GM21737 (cell line): ENCODE measurements at regions not wholly inside any gene's neighbourhood (a gene's known extent, or its start where the extent isn't known, plus 50 kb on each side); places are given as distances from the start of the nearest gene placed in this dataset.
"Not testable (repeated sequence)": the region's sequence is repeated elsewhere in the genome, so short reads cannot be mapped to it uniquely, and the experiment has no call there.

Source experiments
- ATAC-seq: cut with Tn5 transposase; IDR thresholded peaks from one replicate; pipeline ENCODE4 v1.9.1; 2021; ENCODE audit warnings: mild to moderate bottlenecking, moderate library complexity; ENCODE audit not compliant: unreplicated experiment

DNA sequence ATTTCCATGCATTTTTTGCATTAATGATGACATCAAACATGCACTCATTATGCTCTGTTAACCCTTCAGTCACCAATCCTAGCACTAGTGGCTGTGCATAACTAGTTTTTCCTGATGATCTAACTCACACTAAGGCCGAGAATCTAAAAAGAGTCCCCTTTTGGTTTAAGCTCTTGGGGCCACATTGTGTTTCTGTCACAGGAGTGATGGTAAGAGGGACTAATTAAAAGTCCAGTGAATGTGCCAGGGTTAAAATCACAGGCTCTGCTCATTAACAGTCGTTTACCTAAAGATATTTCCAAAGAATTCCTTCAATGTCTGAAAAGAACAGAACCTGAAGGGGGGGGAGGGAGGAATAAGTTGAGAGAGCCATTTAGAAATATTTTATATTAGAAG, 359.0 kb upstream of the ANKRD30A start:
- no peak for ATAC-seq

DNA sequence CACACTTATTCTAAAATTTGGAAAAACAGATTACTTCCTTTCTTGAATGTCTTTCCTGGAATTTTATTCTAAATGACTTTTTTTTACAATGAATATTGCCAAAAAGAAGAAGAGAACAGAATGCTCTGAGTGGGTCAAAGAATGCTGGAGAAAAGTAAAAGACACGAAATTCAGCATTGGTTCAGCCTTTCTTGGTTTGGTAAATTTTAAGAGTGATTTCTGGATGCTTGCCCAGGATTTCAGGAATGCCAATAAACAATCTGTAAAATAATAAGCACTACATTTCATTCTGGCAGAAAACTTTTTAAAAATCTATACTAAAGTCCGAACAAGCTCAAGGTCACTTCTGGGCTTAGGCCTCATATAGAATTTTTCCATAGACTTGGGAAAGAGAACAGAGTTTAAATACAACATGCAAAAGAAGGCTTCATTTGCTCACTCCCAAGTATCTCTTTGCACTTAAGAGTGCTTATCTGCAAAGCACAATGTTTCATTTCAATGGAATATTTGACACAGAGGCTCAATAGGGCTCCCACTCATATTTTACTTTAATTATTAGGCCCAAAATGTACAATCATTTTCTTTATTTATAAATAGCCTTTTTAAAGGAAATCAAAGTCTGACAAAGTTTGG, 359.5 kb upstream of the ANKRD30A start:
- no peak for ATAC-seq

DNA sequence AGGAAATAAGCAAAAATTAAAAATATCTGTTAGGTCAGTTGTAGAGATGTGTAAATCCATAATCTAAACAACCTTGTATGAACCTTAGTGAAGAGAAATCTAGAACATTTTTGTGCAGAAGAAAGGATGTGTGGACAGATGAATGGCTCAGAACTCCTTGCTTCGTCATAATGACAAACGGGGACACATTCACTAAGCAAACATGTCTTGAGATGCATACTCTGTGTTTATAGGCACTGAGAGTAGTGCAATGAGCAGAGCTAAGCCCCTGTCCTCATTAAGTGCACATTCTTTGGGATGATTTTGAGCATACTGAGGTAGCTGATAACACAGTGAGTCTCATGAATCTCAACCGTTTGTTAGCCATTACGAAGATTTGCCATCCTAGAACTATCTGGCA, 360.6 kb upstream of the ANKRD30A start:
- ATAC-seq: no peak

GRCh38 chr10:36761121-36761520, 364.3 kb upstream of the ANKRD30A start:
- ATAC-seq: no peak

GRCh38 chr10:36759141-36759805, 366.1 kb upstream of the ANKRD30A start:
- ATAC-seq: no peak

DNA sequence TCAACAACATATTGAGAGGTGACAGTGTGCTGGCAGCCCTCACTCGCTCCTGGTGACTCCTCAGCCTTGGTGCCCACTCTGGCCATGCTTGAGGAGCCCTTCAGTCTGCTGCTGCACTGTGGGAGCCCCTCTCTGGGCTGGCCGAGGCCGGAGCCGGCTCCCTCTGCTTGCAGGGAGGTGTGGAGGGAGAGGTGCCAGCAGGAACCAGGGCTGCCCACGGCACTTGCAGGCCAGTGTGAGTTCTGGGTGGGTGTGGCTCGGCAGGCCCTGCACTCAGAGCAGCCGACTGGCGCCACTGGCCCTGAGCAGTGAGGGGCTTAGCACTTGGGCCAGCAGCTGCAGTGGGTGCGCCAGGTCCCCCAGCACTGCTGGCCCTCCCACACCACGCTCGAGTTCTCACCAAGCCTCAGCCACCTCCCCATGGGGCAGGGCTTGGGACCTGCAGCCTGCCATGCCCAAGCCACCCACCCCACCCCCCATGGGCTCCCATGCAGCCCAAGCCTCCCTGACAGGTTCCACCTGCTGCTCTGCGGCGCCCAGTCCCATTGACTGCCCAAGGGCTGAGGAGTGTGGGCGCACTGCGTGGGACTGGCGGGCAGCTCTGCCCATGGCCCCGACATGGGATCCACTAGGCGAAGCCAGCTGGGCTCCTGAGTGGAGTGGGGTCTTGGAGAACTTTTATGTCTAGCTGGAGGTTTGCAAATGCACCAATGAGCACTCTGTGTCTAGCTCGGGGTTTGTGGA, 377.1 kb upstream of the ANKRD30A start:
- no peak for ATAC-seq

DNA sequence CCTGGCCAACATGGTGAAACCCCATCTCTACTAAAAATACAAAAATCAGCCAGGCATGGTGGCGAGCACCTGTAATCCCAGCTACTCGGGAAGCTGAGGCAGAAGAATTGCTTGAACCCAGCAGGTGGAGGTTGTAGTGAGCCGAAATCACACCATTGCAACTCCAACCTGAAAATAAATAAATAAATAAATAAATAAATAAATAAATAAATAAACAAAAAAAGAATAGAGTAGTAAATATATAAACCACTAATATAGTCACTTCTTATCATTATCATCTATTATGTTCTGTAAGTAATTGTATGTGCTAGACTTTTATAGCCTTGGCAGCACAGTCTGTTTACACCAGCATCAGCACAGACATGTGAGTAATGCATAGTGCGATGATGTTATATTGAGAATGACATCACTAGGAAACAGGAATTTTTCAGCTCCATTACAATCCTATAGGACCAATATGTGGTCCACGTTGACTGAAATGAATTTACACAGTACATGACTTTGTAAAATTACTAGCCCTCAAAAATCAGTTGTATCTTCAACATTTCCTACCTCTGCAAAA, 385.4 kb upstream of the ANKRD30A start:
- ATAC-seq: no peak

DNA sequence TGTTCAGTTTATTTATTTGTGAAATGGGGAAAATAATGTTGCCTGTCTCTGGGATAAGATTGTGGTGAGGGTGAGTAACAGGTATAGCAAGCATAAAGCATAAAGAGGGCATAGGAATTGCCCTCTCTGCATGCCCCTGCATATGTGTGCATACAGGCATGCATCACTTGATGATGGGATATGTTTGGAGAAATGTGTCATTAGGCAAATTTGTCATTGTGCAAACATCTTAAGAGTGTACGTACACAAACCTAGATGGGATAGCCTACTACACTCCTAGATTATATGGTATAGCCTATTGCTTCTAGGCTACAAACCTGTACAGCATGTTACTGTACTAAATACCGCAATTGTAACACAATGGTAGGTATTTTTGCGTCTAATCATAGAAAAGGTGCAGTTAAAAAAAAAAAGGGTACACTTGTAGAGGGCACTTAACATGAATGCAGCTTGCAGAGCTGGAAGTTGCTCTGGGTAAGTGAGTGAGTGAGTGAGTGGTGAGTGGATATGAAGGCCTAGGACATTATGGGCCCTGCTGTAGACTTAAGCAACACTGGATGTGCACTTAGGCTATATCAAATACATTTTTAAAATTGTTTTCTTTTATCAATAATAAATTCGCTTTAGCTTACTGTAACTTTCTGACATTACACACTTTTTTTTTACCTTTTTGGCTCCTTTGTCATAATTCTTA, 386.5 kb upstream of the ANKRD30A start:
- ATAC-seq: no peak

DNA sequence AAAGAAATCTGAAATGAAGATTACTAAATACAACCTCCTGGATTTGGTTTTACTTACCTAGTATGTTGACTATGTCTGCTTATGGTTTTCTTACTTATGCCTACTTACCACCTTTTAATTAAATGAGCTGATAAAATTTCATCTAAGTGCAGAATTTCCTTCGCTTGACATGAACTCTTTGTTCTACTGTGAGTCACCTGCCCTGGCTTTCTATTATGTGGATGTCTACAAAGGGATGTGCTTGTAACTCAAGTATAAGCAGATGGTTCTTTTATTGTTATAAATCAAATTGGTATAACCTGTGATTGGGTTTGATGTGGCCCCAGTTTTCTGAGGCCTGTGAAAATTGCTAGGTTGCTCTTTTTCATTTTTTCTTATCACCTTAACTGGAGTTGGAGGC, 389.1 kb upstream of the ANKRD30A start:
- no peak for ATAC-seq

- not testable (repeated sequence) for ATAC-seq
Measured at GRCh38 chr10:36734590-36734989, 390.8 kb upstream of the ANKRD30A start.

DNA sequence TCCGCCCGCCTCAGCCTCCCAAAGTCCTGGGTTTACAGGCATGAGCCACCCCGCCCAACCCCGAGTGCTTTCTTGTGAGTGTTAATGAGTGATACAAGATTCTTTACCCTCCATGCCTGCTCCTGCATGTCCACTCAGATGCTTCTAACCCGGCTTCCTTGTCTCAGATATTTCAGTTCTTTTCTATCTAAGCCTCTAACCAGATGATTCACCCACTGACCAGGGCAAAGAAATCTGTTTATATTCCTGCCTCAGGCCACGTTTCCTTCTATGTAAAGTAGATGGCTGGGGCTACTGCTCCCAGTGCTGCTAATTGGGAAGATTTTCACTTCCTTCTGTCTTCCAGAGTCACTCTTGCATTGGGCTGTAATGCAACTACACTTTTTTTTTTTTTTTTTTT, 395.1 kb upstream of the ANKRD30A start:
- ATAC-seq: no peak

DNA sequence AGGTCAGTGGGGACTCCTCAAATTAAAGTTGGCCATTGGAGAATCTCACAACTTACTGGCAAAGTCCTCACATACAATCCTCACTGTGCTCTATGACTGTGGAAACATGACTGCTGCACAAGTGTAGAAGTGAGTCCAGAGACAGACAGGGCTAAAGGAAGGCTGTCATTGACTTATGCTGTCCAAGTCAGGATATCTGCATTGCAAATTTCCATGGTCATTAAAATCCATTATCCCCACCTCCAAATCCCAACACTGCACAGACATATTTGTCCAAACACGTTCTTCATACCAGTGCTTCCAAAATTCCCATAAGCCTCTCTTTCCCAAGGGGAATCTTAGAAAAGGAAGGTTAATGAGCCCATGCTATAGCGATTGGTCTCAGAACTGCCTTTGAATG, 396.8 kb upstream of the ANKRD30A start:
- no peak for ATAC-seq

- ATAC-seq: no peak
Measured at GRCh38 chr10:36725581-36726520, 399.5 kb upstream of the ANKRD30A start.

GRCh38 chr10:36722777-36723176, 402.6 kb upstream of the ANKRD30A start:
- ATAC-seq: no peak

GRCh38 chr10:36721871-36722270, 403.5 kb upstream of the ANKRD30A start:
- no peak for ATAC-seq

DNA sequence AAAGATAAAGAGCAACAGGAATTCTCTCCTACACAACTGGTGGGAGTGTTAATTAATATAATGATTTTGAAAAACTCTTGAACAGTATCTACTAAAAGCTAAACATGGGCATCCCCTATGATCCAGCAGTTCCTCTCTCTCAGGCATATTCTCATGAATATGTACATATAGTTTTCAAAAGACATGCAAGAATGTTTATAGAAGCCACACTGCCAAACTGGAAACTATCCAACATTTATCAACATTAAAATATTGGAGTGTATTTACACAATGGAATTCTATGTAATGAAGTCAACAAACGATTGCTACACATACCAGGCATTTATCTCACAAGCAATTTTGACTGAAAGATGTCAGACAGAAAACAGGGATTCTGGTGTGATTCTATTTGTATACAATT, 404.5 kb upstream of the ANKRD30A start:
- no peak for ATAC-seq

DNA sequence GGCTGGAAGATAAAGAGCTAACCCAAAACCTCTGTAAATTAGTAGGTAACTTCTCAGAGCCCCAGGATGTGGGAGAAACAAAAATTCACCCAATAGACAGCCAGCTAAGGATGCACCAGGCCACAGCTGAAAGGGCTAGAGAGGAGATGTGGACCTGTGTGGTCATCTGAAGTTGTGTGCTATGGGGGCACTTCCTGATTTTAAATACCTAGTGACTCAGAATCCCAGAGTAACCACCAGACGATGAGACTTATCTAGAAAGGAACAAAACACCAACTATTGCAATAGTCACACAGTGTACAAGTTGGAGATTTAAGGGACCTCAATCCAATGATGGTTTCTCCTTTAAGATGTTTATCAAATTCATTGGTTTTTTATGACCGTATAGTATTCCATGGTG, 408.3 kb upstream of the ANKRD30A start:
- no peak for ATAC-seq

DNA sequence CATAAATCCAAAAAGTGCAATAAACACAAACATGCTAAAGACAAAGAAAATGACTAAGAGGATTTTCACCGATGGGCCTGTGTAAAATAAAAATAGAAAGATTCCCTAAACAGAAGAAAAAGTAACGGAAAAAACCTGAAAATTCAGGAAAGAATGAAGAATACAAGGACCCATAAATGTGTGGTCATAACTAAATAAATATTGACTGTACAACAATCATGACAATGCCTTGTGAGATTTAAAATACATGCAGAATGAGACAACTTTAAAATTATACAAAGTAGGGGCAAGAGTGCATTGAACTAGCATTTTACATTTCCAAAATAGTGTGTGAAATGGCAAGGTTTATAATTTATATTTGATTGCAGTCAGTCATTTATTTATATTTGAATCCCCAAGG, 409.1 kb upstream of the ANKRD30A start:
- ATAC-seq: no peak

- no peak for ATAC-seq
Measured at GRCh38 chr10:36712695-36713094, 412.7 kb upstream of the ANKRD30A start.

DNA sequence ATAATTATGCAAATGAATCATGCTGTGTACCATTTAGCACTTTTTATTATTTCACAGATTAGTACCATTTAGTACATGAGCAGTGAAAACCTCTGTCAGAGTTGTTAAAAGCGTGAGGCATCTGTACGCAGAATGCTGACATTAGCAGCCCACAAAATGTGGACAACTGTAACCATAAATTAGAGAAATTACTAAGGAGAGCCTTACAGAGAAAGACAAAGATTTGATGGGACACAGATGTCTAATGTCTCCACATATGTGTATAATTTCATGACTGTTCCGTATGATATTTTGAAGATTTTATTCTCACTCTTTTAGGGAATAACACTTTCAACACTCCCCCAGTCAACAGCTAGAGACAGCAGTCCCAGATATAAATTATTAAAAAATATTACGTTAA, 414.0 kb upstream of the ANKRD30A start:
- ATAC-seq: no peak
